GM18505 (cell line): ENCODE measurements at regions not wholly inside any gene's neighbourhood (a gene's known extent, or its start where the extent isn't known, plus 50 kb on each side); places are given as distances from the start of the nearest gene placed in this dataset.

ENCODE experiments used
- ATAC-seq: cut with Tn5 transposase; IDR thresholded peaks from one replicate; pipeline ENCODE4 v1.9.1; 2021; ENCODE audit not compliant: unreplicated experiment
- POLR2A ChIP-seq: IDR thresholded peaks from 4 replicates; pipeline ENCODE4 v1.6.1; 2011; ENCODE audit warnings: borderline replicate concordance; ENCODE audit not compliant: insufficient read depth, insufficient read length; ENCODE audit errors: extremely low read depth

GRCh38 chr15:70227147-70227546 lies 129.4 kb upstream of the TLE3 start:
- no peak for ATAC-seq
- no peak for TF ChIP-seq POLR2A

DNA sequence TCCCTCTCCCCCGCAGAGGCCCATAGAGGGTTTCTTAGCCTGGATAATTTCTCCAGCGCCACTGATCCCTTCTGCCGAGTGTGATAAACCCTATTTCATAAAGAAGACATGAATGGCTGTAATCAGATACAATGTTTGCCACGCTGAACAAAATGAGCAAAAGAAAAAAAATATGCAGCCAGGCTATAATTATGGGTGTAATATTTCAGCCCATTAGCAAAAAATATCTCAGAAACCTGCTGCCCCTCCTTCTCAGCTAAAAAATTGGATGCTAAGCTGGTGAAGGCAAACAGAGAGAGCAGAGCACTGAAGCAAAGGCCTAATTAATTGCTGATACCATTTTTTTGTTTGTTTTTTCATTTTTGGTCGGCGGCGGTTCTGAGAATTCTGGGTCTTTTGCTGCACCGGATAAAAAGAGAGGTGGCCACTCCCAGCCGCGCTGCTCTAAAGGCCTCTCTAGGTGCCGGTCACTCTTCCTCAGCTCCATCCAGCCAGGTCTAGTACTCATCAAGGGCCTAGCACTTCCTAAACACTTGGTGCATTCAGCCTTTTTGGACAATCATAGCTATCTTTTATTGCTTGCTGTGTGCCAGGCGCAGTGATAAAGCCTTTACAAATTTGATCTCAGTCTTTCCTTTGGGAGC lies 128.7 kb upstream of the TLE3 start:
- no peak for ATAC-seq
- no peak for TF ChIP-seq POLR2A

- no peak for ATAC-seq
- no peak for TF ChIP-seq POLR2A
These were observed 127.7 kb upstream of the TLE3 start for GRCh38 chr15:70225416-70225815.

DNA sequence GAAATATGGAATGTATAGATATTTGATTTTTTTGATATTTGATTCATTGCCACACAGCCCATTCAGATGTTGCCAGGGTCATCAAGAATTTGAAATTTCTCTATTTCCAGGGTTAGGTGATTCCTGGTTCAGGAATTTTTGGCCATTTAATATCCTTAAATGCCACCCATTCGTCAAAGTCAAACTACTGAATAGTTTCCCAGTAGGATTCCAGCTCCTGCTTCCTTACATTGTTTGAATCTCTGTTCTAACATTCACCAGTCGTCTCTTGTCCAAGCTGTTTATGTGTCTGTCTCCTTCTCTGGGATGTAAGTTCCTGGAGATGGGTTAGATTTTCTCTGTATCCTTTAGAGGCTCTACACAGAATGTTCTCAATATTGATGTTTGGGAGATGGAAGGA lies 124.9 kb upstream of the TLE3 start:
- ATAC-seq: no peak
- no peak for TF ChIP-seq POLR2A

- no peak for TF ChIP-seq POLR2A
- no peak for ATAC-seq
These were observed 122.9 kb upstream of the TLE3 start for GRCh38 chr15:70220490-70221096.

DNA sequence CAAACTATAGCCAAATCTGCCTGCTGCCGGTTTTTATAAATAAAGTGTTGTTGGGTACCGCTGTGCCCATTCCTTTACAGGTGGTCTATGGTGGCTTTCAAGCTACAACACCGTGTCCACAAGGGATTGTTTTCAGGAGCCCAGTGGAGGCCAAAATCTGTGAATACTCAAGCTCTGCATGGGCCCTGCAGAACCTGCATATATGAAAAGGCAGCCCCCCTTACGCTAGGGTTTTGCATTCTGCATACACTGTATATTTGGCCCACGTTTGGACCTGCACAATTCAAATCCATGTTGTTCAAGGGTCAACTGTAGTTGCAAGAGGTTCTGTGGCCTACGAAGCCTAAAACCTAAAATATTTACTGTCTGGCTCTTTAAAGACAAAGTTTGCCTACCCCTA lies 122.2 kb upstream of the TLE3 start:
- no peak for TF ChIP-seq POLR2A
- no peak for ATAC-seq

GRCh38 chr15:70219256-70219895 lies 121.7 kb upstream of the TLE3 start:
- ATAC-seq: no peak
- no peak for TF ChIP-seq POLR2A

DNA sequence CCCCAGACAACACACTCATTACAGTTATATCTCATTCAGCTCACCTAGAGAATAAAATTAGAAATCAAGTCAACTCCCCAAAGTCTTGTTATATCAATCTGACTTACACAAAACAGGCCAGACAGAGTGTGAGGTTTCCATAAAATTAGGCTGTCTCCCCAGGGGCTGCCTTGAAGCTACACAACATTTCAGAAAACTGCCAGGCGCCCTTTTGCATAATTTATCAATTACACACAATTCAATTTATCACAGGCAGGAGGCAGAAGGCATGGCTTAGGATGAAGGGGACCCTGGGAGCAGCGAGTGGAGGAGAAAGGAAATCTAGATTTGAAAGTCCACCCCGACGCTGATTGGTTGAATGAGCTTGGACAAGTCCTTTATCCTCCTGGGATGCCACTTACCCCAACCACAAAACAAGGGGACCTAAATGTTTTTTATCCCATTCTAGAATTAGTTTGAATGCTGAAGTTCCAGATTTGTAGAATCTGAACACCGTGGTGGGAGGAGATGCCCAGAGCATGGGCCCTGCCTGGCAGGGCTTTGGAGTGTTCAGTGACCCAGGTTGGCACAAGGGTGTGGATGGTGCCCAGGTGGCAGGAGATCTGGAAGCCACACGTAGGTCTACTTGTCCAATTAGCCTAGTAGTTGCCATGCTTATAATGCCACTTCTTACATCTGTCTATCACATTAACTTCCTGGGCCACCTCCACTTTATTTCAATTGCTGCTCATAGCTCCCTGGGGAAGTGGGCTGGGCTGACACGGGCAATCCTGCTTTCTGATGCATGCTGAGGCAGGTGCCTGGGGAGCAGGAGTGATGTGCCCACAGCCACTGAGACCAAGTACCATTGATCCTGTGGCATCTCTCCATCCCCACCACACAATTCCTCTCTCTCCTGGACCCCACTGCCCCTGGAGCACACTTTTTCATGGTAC lies 119.8 kb upstream of the TLE3 start:
- ATAC-seq: no peak
- no peak for TF ChIP-seq POLR2A

DNA sequence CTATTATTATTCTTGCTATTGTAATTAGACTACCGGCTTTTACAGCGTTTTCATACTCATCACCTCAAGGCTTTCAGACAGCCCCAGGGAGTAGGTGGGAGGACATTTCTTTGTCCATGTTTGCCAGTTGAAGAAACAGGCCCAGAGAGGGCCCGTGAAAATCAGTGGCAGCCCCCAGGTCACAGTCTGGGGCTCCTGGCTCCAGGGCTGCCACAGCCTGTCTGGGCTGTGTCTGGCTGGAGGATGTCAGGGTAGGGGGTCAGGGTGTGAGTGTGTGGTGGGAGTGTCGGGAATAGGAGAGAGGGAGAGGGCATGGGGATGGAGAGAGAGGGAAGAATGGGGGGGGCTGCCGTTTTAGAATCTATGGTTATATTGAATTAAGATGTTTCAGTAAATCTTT lies 118.2 kb upstream of the TLE3 start:
- no peak for ATAC-seq
- TF ChIP-seq POLR2A: no peak

GRCh38 chr15:70214941-70215635 lies 117.4 kb upstream of the TLE3 start:
- ATAC-seq: no peak
- no peak for TF ChIP-seq POLR2A

DNA sequence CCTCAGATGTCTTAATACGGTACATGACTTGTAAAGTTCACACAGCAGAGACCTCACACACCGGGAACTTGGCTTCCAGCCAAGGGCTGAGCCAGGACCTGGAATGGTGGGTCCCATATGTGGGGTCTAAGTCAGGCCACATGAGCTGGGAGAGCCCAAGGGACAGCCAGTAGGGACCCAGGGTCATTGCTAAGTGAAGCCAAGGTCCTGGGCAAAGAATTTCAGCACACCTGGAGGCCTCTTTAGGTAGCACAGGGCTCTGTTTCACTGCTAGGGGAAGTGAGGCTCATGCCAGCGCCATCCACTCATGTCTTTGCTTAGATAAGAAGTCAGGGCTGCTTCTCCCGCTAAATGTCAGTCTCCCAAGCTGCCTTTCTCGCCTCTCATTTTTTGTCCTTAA lies 116.6 kb upstream of the TLE3 start:
- TF ChIP-seq POLR2A: no peak
- ATAC-seq: no peak

- no peak for TF ChIP-seq POLR2A
- no peak for ATAC-seq
These were observed 116.1 kb upstream of the TLE3 start for GRCh38 chr15:70213794-70214193.

GRCh38 chr15:70212963-70213315 lies 115.2 kb upstream of the TLE3 start:
- TF ChIP-seq POLR2A: no peak
- no peak for ATAC-seq

DNA sequence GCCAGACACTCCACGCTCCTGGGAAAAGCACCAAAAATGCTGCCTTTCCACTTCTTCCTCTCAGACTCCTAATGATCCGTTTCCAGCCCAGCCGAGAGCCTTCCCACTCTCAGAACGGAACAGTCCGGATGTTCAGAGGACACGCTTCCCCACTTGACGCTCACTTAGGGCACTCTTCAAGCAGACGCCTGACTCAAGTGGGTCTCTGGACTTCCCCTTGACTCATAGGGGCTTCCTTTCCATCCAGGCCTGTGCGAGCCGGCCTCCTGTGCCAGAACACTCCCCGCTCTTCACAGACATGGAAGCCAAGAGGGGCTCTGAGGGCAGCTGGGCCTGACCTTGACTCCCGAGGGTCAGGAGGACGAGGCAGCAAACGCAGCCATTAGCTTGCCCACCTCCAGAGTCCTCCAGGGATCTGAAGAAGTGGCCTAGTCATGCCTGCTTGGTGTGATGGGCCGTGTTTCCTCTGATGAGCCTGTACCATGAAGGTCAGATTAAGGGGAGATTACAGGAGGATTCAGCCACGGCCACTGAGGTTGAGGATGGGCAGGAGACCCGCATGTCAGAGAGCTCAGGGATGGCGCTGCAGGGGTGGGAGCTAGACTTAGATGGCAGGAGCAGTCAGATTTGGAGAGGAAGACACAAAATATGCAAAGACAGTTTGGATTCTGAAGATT lies 114.7 kb upstream of the TLE3 start:
- TF ChIP-seq POLR2A: no peak
- no peak for ATAC-seq
